GM18867 (cell line): ENCODE measurements at regions not wholly inside any gene's neighbourhood (a gene's known extent, or its start where the extent isn't known, plus 50 kb on each side); places are given as distances from the start of the nearest gene placed in this dataset.

Experiments used
- ATAC-seq: cut with Tn5 transposase; IDR thresholded peaks from one replicate; pipeline ENCODE4 v1.9.1; 2021; ENCODE audit warnings: mild to moderate bottlenecking, moderate library complexity; ENCODE audit not compliant: unreplicated experiment

GRCh38 chr2:2707206-2707991 lies 376.3 kb upstream of the MYT1L start:
- ATAC-seq: peak; percentile 89

GRCh38 chr2:2706306-2706705 lies 375.2 kb upstream of the MYT1L start:
- ATAC-seq: no peak

DNA sequence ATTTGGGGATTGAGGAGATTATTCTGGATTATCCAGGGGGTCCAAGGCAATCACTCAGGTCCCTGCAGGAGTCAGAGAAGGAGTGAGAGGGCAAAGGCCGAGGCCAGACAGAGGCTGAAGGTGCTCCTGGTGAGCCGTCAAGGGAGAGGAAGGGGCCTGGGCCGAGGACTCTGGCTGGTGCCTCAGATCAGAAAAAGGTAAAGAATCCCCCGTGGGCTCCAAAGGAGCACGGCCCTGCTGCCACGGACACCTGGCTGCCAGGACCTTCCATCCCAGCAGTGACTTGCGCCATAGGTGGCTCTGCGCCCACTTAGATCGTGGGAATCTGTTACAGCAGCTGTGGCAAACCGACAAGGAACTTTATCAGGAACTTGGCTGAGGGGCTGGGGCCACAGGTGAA lies 374.8 kb upstream of the MYT1L start:
- no peak for ATAC-seq

DNA sequence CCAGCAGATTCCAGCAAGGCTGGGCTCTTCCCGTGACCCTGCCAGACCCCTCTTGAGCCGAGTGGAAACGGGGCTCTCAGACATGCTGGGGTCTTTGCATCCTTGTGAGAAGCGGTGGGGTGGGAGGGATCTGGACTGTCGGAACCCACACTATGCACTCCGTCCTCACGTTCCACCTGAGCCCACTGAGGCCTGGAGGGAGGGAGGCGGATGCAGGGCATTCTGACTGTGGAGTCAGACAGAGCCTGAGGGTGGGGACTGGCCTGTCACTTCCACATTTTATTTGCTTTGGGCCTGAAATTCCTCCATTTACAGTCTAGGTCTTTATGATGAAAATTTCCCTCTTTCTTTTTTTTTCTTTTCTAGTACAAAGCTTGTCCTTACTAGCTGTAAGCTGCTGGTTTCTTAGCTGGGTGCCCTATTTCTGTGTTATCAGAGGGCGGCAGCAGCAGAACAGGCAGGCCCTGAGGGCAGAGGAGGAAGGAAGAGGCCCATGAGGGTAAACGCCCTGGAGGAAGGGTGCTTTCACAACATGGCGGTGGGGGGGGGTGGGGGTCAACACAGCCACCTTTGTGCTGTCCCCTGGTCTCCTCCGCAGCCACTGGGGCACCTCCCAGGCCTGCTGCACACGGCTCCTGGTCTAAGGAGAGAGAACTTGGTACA lies 373.5 kb upstream of the MYT1L start:
- ATAC-seq: no peak

GRCh38 chr2:2703762-2704427 lies 372.8 kb upstream of the MYT1L start:
- no peak for ATAC-seq

DNA sequence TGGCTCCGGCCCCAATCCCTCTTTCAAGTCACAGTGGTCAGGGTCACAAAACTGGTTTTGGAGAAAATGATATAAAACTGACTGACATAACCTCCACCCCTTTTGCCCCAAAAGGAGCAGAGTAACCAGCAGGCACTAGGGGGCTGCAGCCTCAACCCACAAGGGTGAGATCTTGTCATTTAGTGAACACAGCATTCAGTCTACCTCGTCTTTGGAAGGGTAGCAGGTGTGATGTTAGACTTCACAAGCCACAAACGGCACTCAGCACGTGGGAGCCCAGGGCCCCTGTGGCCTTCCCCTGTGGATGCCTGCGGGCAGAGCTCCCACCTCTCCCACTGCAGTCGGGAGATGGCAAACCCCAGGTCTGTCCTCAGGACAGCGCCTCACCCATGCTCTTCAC lies 372.1 kb upstream of the MYT1L start:
- no peak for ATAC-seq

- no peak for ATAC-seq
Measured at GRCh38 chr2:2702385-2702784, 371.3 kb upstream of the MYT1L start.

DNA sequence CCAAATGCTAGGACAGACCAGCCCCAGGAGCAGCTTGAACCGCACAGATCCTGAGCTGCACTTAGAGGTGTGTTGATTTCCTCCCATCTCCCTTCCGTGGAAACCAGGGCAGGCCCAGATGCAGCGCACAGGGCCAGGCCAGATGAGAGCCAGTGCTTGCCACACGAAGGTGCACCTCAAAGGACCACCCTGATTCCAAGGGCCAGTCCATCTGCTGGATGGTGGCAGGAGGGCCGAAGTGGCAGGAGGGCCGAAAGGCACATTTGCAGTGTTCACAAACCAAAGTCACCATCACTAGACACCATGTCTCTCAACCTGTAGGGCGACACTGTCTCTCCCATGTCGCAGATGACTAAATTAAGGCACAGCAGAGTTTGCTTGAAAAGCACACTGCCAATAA lies 370.7 kb upstream of the MYT1L start:
- ATAC-seq: no peak

DNA sequence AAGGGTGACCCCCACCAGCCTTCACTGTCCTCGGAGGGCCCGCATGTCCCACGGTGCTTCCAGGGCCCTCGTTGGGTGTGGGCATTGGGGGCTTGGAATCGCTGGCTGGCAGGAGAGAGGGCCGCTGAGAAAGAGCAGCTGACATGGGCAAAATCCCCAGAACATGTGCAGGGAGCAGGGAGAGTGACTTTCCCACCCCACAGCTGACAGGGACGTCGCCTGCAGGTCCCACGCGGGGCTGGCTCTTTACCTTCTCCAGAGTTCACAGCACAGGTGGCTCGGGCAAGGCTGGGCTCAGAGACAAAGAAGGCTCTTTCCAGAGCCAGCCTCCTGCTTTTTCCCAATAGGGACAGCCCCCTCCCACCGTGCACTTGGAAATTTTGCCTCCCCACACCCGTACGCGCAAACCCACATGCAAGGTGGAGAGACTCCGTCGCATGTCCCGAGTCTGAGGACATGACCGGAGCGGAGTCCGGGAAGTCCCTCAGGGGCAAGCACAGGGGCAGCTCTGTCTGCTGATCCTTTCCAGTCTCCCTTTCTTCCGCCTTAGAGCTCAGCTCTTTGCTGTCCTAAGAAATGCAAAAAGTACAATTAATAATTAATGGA lies 370.2 kb upstream of the MYT1L start:
- ATAC-seq: no peak

DNA sequence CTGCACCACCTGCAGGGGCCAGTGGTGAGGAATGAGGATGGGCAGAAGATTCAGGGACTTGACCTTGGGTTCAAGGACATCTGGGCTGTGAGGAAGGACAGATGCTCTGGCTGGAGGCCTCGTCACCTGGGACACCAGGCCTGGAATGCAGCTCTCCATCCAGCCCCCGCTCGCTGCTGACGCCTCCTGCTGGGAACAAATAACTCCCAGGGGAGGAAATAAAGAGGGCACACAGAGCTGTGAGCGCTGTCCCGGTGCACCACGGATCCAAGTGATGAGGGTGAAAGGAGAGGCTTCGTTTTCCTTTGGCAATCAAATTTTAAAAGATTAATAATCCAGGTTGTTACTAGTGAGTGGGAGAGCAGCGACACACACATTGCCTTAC lies 368.0 kb upstream of the MYT1L start:
- ATAC-seq: no peak

DNA sequence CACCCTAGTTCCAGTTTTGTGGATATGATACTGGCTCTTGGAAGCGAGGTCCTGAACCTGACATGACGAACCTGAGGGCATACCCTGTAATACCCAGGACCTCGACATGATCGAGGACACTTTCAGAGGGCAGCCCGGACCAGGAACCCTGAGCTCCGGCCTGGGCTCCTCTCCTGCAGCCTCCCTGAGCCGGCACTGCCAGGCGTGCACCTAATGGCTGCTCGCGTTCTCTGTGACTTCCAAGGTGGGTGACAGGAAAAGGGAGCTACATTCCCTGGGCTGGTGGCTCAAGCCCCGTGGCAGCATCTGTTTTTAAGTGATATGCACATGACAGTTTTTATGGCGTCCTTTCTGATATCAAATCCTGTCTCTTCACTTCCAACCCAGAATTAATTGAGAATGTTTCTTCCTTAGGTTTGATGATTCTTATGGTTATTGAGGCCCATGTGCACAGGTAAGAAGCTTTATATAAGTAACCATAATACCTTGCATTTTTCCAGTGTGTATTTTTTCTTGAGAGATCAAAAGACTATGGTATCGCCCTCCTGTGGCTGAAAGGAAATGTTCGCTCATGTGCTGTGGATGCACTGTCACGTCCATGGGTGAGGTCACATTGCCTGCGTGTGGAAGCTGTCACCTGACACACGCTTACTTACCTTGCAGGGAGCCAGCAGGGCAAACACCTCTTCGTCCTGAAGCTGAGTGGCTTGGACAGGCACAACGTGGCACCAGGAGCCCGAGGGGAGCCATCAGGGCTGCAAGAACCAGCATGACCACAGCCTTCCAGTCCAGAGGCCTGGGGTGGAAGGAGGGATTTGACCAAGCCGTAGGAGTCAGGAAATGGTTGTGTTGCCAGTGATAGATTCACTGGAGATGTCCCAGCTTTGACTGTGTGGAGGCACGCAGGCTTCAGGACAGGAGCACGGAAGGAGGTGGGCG lies 367.4 kb upstream of the MYT1L start:
- peak; percentile 48 for ATAC-seq

GRCh38 chr2:2696733-2697455 lies 365.8 kb upstream of the MYT1L start:
- ATAC-seq: no peak

- ATAC-seq: no peak
Measured at GRCh38 chr2:2696325-2696724, 365.2 kb upstream of the MYT1L start.

DNA sequence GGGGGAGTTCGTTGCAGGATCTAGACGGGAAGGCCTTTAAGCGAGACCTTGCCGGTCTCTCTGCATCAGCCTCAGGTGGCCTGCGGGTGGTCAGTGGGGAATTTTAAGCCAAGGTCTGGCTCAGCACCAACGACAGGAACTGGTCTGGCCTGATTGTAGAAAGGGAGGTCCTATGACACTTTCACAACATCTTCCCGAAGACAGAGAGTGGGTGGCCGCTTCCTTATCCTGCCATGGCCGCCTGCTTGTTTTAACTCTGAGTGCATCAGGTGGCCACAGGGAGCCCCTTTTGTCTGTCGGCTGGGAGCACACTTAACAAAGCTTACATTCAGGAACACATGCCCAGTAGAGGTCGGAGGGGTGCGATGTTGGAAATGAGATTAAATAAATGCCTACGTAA lies 363.7 kb upstream of the MYT1L start:
- no peak for ATAC-seq

DNA sequence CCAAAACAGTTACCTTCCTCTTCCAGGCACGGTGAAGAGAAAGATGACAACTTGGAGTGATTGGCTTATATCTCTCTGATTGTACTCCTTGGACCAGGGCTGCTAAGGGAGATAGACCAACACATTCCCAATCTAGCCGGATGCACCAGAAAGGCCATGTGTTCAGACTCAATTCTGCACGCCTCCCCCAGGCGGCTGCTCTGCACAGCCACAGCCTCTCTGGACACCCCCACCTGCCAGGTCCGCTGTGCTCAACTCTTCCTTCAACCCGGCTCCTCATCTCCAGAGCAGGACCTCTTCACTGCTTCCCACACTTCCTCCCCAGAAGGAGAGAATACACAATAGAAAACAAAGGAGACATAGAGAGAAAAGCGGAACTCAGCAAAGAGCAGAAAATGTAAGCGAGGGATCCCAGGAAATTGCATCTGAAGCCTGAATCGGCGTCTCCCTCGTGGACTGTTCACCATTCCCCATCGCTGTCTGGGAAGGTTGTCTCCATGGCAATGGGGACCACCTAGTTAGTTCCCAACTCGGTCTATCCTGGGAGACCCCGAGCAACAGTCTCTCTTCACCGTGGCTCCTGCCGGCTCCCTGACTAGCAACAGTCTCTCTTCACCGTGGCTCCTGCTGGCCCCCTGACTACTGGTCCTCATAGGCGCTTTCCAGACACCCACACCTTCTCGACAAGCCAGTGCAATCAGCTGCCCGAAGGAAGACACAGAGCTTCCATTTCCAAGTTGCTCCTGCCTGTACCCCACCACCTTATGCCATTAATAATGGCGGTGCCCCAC lies 361.7 kb upstream of the MYT1L start:
- ATAC-seq: no peak

- no peak for ATAC-seq
Measured at GRCh38 chr2:2691419-2691818, 360.3 kb upstream of the MYT1L start.

- no peak for ATAC-seq
Measured at GRCh38 chr2:2690985-2691384, 359.9 kb upstream of the MYT1L start.

- no peak for ATAC-seq
Measured at GRCh38 chr2:2689306-2689705, 358.2 kb upstream of the MYT1L start.

DNA sequence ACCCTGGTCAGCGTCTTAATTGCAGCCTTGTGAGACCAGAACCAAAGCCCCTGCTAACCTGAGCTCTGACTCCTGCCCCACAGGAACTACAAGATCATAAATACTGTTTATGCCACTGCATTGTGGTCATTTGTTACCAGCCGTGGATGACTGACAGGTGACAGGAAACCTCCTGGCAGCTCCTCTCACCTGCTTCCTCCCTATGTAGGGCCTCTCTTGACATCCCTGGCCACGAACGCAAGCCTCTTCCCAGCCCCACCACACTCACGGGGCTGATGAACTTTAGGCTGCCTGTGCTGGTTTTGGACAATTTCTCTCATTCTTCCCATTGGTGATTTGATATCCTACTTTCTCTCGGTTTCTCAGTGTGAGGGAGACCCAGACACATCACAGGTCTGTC lies 357.2 kb upstream of the MYT1L start:
- no peak for ATAC-seq
